ENCODE measurements at regions not wholly inside any gene's neighbourhood (a gene's known extent, or its start where the extent isn't known, plus 50 kb on each side); places are given as distances from the start of the nearest gene placed in this dataset.

DNA sequence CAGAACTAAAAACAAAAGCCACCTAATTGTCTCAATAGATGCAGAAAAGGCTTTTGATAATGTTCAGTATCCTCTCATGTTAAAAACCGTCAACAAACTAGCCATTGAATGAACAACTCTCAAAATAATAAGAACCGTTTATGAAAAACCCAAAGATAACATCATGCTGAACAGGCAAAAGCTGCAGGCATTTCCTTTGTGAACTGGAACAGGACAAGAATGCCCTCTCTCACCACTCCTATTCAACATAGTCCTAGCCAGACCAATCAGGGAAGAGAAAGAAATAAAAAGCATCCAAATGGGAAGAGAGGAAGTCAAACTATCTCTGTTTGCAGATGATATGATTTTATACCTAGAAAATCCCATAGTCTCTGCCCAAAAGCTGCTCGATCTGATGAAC lies 179.6 kb upstream of the EDNRB start:
- TF ChIP-seq, protein P1, sequence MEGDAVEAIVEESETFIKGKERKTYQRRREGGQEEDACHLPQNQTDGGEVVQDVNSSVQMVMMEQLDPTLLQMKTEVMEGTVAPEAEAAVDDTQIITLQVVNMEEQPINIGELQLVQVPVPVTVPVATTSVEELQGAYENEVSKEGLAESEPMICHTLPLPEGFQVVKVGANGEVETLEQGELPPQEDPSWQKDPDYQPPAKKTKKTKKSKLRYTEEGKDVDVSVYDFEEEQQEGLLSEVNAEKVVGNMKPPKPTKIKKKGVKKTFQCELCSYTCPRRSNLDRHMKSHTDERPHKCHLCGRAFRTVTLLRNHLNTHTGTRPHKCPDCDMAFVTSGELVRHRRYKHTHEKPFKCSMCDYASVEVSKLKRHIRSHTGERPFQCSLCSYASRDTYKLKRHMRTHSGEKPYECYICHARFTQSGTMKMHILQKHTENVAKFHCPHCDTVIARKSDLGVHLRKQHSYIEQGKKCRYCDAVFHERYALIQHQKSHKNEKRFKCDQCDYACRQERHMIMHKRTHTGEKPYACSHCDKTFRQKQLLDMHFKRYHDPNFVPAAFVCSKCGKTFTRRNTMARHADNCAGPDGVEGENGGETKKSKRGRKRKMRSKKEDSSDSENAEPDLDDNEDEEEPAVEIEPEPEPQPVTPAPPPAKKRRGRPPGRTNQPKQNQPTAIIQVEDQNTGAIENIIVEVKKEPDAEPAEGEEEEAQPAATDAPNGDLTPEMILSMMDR (IDR thresholded peaks at IDR 0.05; ENCODE audit: poor library complexity, severe bottlenecking): no peak
- DNase-seq (ENCODE audit: low spot score): no peak
- H3K27ac ChIP-seq (ENCODE audit: poor library complexity, severe bottlenecking): no peak overlapping the region
- no peaks in the 10 kb centered on the region for H3K27me3 ChIP-seq (ENCODE audit: insufficient read depth, poor library complexity, severe bottlenecking)
- ATAC-seq (ENCODE audit: low read depth): no peak
- H3K9me3 ChIP-seq (ENCODE audit: severe bottlenecking): no peaks in the 10 kb centered on the region
- no peaks in the 10 kb centered on the region for H3K36me3 ChIP-seq (ENCODE audit: low read depth)
- no peak overlapping the region for H3K4me3 ChIP-seq (ENCODE audit: severe bottlenecking)
- no peaks in the 10 kb centered on the region for H3K4me1 ChIP-seq (ENCODE audit: insufficient read depth, poor library complexity, severe bottlenecking)

GRCh38 chr13:78096221-78096620 lies 177.6 kb upstream of the EDNRB start:
- Histone ChIP-seq H3K9me3 (ENCODE audit: severe bottlenecking) (no peaks in the 10 kb centered on the region), H3K27me3 (ENCODE audit: insufficient read depth, poor library complexity, severe bottlenecking) (no peaks in the 10 kb centered on the region), H3K27ac (ENCODE audit: poor library complexity, severe bottlenecking) (no peak overlapping the region), H3K4me1 (ENCODE audit: insufficient read depth, poor library complexity, severe bottlenecking) (no peaks in the 10 kb centered on the region), H3K36me3 (ENCODE audit: low read depth) (no peaks in the 10 kb centered on the region), H3K4me3 (ENCODE audit: severe bottlenecking) (no peak overlapping the region)
- TF ChIP-seq, protein P1 (IDR thresholded peaks at IDR 0.05; ENCODE audit: poor library complexity, severe bottlenecking): no peak
- DNase-seq (ENCODE audit: low spot score): no peak
- ATAC-seq (ENCODE audit: low read depth): no peak

GRCh38 chr13:78087966-78088678 lies 169.5 kb upstream of the EDNRB start:
- no peaks in the 10 kb centered on the region for H3K9me3 ChIP-seq (ENCODE audit: severe bottlenecking)
- H3K27me3 ChIP-seq (ENCODE audit: insufficient read depth, poor library complexity, severe bottlenecking): no peaks in the 10 kb centered on the region
- H3K27ac ChIP-seq (ENCODE audit: poor library complexity, severe bottlenecking): no peak overlapping the region
- DNase-seq (ENCODE audit: low spot score): no peak
- TF ChIP-seq, protein P1 (IDR thresholded peaks at IDR 0.05; ENCODE audit: poor library complexity, severe bottlenecking): no peak
- H3K4me1 ChIP-seq (ENCODE audit: insufficient read depth, poor library complexity, severe bottlenecking): no peaks in the 10 kb centered on the region
- no peak for ATAC-seq (ENCODE audit: low read depth)
- no peaks in the 10 kb centered on the region for H3K36me3 ChIP-seq (ENCODE audit: low read depth)
- no peak overlapping the region for H3K4me3 ChIP-seq (ENCODE audit: severe bottlenecking)

GRCh38 chr13:78085434-78086225 lies 167.0 kb upstream of the EDNRB start:
- Histone ChIP-seq H3K27ac (ENCODE audit: poor library complexity, severe bottlenecking) (no peak overlapping the region), H3K27me3 (ENCODE audit: insufficient read depth, poor library complexity, severe bottlenecking) (no peaks in the 10 kb centered on the region), H3K4me3 (ENCODE audit: severe bottlenecking) (no peak overlapping the region), H3K9me3 (ENCODE audit: severe bottlenecking) (no peaks in the 10 kb centered on the region), H3K4me1 (ENCODE audit: insufficient read depth, poor library complexity, severe bottlenecking) (no peaks in the 10 kb centered on the region), H3K36me3 (ENCODE audit: low read depth) (no peaks in the 10 kb centered on the region)
- TF ChIP-seq, protein P1 (IDR thresholded peaks at IDR 0.05; ENCODE audit: poor library complexity, severe bottlenecking): no peak
- DNase-seq (ENCODE audit: low spot score) (no peak), ATAC-seq (ENCODE audit: low read depth) (no peak)

DNA sequence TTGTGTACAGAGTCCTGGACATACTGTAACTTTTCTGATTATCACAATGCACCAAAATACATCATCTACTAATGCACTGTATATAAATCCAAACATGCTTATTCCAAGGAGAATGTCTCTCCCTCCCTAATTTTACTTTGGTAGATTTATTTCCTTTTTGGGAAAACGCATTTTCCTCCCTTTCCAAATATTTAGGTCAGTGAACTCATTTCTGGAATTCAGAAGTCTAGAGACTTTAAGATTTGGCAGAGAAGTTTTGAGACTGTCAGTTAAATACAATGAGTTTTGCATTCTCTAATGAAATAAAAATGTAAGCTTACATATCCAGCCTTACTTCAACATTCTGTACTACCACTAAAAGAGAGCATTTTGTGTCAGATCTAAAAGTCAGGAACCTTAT lies 165.8 kb upstream of the EDNRB start:
- Histone ChIP-seq H3K36me3 (ENCODE audit: low read depth) (no peaks in the 10 kb centered on the region), H3K27ac (ENCODE audit: poor library complexity, severe bottlenecking) (no peak overlapping the region), H3K27me3 (ENCODE audit: insufficient read depth, poor library complexity, severe bottlenecking) (no peaks in the 10 kb centered on the region), H3K4me3 (ENCODE audit: severe bottlenecking) (no peak overlapping the region), H3K4me1 (ENCODE audit: insufficient read depth, poor library complexity, severe bottlenecking) (no peaks in the 10 kb centered on the region), H3K9me3 (ENCODE audit: severe bottlenecking) (no peaks in the 10 kb centered on the region)
- TF ChIP-seq, protein P1 (IDR thresholded peaks at IDR 0.05; ENCODE audit: poor library complexity, severe bottlenecking): no peak
- DNase-seq (ENCODE audit: low spot score) (no peak), ATAC-seq (ENCODE audit: low read depth) (no peak)

Measured in RWPE2 (cell line).